K562 (cell line): ENCODE measurements at regions not wholly inside any gene's neighbourhood (a gene's known extent, or its start where the extent isn't known, plus 50 kb on each side); places are given as distances from the start of the nearest gene placed in this dataset.

Source experiments
- BRD4 ChIP-seq: fragments of 200-600 bp; sonication (generic); IDR thresholded peaks from 2 replicates; pipeline ENCODE4 v1.6.1; 2017; ENCODE audit warnings: inconsistent platforms
- CEBPB ChIP-seq: fragments of 450-650 bp; IDR thresholded peaks from 2 replicates; pipeline ENCODE4 v1.6.1; 2016; ENCODE audit warnings: missing genetic modification characterization, missing compliant biosample characterization
- POLR2AphosphoS5 ChIP-seq: IDR thresholded peaks from 2 replicates; pipeline ENCODE4 v1.6.1; 2011; ENCODE audit warnings: mild to moderate bottlenecking, low read depth, low read length, moderate library complexity; ENCODE audit not compliant: control insufficient read depth, insufficient read depth
- ZNF184 ChIP-seq: sonication (generic); formaldehyde crosslinking; IDR thresholded peaks from 2 replicates; pipeline ENCODE4 v1.5.0; 2020; ENCODE audit warnings: missing genetic modification reagents
- ZNF586 ChIP-seq: fragments of 450-650 bp; formaldehyde crosslinking; conservative IDR thresholded peaks from 2 replicates; pipeline ENCODE4 v1.4.0; 2020; ENCODE audit warnings: mild to moderate bottlenecking, moderate library complexity
- ZNF780A ChIP-seq: fragments of 250-450 bp; sonication (Bioruptor Pico); IDR thresholded peaks from 2 replicates; pipeline ENCODE4 v1.5.0; 2021; ENCODE audit warnings: mild to moderate bottlenecking
- TF ChIP-seq, protein P1 (sequence below), 2 experiments: fragments of 450-650 bp; IDR thresholded peaks; 2 replicates each; pipeline ENCODE4 v1.6.1; 2016; ENCODE audit warnings: mild to moderate bottlenecking in 2 of 2, borderline replicate concordance in 1 of 2, low read depth in 1 of 2, moderate library complexity in 1 of 2
- TF ChIP-seq, protein P2 (sequence below), 2 experiments: fragments of 450-650 bp in 1 of 2; IDR thresholded peaks; 2 replicates each; pipeline ENCODE4 v1.6.1; 2011 to 2017; ENCODE audit warnings: low read depth in 2 of 2, antibody characterized with exemption in 1 of 2, borderline replicate concordance in 1 of 2, low read length in 1 of 2, mild to moderate bottlenecking in 1 of 2, mixed read lengths in 1 of 2; ENCODE audit not compliant: control insufficient read depth in 1 of 2
- TF ChIP-seq, protein P3 (sequence below): fragments of 450-650 bp; formaldehyde crosslinking; IDR thresholded peaks from 2 replicates; pipeline ENCODE4 v1.4.0; 2022; ENCODE audit warnings: missing genetic modification characterization
- TF ChIP-seq, protein P4 (sequence below): sonication (generic); IDR thresholded peaks from 2 replicates; pipeline ENCODE4 v1.6.1; 2016
- TF ChIP-seq, protein P5 (sequence below): sonication (generic); formaldehyde crosslinking; IDR thresholded peaks from 2 replicates; pipeline ENCODE4 v1.8.0; 2022; ENCODE audit warnings: missing genetic modification reagents, mild to moderate bottlenecking, borderline replicate concordance

DNA sequence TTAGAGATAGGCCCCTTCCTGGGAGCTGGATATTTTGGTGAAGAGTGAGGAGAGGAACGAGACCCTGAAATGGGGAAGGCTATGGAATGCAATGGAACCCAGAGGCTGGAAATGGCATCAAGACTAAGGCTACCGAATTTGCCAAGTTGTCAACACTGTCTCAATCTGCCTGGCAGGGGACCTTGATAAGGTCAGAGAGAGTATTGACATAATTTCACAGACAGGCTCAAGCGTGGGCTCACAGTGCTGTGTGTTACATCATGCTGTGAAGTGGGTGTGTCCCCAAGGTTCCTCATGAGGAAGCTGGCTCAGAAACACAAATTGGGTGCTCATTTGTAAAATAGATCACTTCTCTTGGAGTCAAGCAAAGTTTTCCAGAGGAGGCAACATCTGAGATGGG is 51.8 kb upstream of the CYRIA start (continued):
- TF ChIP-seq, protein P1, sequence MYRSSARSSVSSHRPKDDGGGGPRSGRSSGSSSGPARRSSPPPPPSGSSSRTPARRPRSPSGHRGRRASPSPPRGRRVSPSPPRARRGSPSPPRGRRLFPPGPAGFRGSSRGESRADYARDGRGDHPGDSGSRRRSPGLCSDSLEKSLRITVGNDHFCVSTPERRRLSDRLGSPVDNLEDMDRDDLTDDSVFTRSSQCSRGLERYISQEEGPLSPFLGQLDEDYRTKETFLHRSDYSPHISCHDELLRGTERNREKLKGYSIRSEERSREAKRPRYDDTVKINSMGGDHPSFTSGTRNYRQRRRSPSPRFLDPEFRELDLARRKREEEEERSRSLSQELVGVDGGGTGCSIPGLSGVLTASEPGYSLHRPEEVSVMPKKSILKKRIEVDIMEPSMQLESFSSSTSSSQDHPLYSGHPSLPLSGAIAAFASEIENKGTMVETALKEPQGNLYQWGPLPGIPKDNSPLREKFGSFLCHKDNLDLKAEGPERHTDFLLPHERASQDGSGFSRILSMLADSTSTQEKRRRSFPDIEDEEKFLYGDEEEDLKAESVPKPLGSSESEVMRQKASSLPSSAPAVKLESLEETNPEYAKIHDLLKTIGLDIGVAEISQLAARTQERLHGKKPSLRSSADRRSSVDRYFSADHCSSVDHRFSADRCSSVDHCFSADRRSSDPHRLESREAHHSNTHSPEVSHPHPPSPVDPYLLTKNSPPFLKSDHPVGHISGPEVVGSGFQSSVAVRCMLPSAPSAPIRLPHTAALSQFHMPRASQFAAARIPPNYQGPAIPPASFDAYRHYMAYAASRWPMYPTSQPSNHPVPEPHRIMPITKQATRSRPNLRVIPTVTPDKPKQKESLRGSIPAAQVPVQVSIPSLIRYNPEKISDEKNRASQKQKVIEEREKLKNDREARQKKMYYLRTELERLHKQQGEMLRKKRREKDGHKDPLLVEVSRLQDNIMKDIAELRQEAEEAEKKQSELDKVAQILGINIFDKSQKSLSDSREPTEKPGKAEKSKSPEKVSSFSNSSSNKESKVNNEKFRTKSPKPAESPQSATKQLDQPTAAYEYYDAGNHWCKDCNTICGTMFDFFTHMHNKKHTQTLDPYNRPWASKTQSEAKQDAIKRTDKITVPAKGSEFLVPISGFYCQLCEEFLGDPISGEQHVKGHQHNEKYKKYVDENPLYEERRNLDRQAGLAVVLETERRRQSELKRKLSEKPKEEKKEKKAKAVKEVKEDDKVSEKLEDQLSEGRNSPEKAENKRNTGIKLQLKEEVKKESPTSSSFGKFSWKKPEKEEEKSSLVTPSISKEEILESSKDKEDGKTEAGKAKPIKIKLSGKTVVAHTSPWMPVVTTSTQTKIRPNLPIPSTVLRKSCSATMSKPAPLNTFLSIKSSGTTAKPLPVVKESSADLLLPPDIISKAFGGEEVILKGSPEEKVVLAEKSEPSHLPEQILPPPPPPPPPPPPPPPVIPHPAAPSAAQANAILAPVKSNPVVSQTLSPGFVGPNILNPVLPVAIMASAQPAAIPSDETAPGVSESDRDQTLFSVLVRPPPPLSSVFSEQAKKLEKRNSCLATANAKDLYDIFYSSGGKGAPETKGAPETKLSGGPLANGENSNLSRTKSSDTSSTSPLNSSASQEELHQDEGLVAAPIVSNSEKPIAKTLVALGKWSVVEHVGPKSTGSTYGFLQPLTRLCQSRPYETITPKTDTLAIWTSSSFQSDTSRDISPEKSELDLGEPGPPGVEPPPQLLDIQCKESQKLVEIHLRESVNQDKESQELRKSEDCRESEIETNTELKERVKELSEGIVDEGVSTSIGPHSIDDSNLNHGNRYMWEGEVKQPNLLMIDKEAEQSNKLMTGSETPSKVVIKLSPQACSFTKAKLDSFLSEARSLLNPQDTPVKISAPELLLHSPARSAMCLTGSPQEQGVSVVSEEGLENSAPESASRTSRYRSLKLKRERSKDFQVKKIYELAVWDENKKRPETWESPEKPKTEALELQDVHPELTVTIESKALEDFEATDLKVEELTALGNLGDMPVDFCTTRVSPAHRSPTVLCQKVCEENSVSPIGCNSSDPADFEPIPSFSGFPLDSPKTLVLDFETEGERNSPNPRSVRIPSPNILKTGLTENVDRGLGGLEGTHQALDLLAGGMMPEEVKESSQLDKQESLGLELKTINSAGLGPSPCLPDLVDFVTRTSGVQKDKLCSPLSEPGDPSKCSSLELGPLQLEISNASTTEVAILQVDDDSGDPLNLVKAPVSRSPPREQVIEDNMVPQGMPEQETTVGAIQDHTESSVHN (IDR thresholded peaks at IDR 0.05; ENCODE audit: borderline replicate concordance in 1 of 2, low read depth in 1 of 2): 0 out of 4 replicates have a peak, but pooled peaks of 1 of the 2 experiments have one; percentile 19
- TF ChIP-seq, protein P2, sequence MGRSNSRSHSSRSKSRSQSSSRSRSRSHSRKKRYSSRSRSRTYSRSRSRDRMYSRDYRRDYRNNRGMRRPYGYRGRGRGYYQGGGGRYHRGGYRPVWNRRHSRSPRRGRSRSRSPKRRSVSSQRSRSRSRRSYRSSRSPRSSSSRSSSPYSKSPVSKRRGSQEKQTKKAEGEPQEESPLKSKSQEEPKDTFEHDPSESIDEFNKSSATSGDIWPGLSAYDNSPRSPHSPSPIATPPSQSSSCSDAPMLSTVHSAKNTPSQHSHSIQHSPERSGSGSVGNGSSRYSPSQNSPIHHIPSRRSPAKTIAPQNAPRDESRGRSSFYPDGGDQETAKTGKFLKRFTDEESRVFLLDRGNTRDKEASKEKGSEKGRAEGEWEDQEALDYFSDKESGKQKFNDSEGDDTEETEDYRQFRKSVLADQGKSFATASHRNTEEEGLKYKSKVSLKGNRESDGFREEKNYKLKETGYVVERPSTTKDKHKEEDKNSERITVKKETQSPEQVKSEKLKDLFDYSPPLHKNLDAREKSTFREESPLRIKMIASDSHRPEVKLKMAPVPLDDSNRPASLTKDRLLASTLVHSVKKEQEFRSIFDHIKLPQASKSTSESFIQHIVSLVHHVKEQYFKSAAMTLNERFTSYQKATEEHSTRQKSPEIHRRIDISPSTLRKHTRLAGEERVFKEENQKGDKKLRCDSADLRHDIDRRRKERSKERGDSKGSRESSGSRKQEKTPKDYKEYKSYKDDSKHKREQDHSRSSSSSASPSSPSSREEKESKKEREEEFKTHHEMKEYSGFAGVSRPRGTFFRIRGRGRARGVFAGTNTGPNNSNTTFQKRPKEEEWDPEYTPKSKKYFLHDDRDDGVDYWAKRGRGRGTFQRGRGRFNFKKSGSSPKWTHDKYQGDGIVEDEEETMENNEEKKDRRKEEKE (IDR thresholded peaks at IDR 0.05; ENCODE audit: borderline replicate concordance in 1 of 2, control insufficient read depth in 1 of 2, low read depth in 2 of 2, low read length in 1 of 2): no peak
- TF ChIP-seq BRD4 (no peak), CEBPB (tag) (peak; percentile 40), POLR2AphosphoS5 (no peak), ZNF184 (CRISPR knock-in tag) (no peak), ZNF586 (CRISPR knock-in tag) (no peak), ZNF780A (no peak)
- TF ChIP-seq, protein P3, sequence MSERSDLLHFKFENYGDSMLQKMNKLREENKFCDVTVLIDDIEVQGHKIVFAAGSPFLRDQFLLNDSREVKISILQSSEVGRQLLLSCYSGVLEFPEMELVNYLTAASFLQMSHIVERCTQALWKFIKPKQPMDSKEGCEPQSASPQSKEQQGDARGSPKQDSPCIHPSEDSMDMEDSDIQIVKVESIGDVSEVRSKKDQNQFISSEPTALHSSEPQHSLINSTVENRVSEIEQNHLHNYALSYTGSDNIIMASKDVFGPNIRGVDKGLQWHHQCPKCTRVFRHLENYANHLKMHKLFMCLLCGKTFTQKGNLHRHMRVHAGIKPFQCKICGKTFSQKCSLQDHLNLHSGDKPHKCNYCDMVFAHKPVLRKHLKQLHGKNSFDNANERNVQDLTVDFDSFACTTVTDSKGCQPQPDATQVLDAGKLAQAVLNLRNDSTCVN (CRISPR knock-in tag): no peak
- TF ChIP-seq, protein P4, sequence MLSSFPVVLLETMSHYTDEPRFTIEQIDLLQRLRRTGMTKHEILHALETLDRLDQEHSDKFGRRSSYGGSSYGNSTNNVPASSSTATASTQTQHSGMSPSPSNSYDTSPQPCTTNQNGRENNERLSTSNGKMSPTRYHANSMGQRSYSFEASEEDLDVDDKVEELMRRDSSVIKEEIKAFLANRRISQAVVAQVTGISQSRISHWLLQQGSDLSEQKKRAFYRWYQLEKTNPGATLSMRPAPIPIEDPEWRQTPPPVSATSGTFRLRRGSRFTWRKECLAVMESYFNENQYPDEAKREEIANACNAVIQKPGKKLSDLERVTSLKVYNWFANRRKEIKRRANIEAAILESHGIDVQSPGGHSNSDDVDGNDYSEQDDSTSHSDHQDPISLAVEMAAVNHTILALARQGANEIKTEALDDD: no peak
- TF ChIP-seq, protein P5, sequence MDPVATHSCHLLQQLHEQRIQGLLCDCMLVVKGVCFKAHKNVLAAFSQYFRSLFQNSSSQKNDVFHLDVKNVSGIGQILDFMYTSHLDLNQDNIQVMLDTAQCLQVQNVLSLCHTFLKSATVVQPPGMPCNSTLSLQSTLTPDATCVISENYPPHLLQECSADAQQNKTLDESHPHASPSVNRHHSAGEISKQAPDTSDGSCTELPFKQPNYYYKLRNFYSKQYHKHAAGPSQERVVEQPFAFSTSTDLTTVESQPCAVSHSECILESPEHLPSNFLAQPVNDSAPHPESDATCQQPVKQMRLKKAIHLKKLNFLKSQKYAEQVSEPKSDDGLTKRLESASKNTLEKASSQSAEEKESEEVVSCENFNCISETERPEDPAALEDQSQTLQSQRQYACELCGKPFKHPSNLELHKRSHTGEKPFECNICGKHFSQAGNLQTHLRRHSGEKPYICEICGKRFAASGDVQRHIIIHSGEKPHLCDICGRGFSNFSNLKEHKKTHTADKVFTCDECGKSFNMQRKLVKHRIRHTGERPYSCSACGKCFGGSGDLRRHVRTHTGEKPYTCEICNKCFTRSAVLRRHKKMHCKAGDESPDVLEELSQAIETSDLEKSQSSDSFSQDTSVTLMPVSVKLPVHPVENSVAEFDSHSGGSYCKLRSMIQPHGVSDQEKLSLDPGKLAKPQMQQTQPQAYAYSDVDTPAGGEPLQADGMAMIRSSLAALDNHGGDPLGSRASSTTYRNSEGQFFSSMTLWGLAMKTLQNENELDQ (CRISPR knock-in tag): no peak
